GM21825 (cell line): ENCODE measurements at regions not wholly inside any gene's neighbourhood (a gene's known extent, or its start where the extent isn't known, plus 50 kb on each side); places are given as distances from the start of the nearest gene placed in this dataset.
"Not testable (repeated sequence)": the region's sequence is repeated elsewhere in the genome, so short reads cannot be mapped to it uniquely, and the experiment has no call there.

ENCODE experiments used
- ATAC-seq: cut with Tn5 transposase; IDR thresholded peaks from one replicate; pipeline ENCODE4 v1.9.1; 2021; ENCODE audit warnings: mild to moderate bottlenecking, moderate library complexity; ENCODE audit not compliant: unreplicated experiment

DNA sequence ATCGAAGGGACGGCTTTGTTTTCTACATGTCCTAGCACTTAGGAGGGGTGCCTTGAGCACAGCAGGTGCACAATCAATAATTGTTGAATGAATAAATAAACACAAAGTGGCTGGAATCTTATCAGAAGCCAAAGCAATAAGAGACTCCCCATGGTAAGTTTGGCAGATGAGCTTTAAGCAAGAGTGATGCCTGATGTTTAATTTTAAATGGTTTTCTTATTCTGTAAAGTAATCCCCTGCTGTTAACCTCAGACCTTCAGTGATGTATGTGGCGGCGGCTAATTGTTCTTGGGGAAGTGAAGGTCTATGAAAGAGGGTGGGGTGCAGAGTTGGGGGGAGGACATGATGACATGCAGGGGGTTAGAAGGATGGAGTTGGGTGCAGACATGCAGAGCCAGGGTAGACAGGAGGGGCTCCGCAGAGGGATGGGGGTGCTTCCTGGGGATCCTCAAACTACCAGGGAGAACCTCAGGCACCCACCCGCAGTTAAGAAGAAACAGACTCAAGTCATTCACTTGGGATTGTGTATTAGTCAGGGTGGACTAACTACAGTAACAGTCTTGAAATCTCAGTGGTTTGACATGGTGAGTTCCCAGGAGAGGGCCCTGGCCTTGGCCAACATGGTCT is 65.7 kb upstream of the SHB start:
- ATAC-seq, result no peak

DNA sequence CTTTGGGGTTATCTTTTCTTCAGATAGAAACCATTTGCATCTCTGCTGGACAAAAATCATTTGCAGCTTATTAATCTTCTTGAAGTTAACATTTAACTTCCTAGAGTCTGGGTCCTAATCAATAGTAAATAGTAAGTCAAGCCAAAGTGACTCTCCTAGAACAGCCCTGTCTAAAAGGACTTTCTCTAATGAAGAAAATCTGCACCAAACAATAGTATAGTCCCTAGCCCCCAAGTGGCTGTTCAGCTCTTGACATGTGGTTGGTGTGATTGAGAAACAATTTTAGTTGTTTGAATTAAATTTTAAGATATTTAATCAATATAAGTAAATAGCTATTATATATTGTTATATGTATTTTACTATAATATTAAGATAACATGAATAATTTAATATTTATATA is 64.6 kb upstream of the SHB start:
- ATAC-seq, result no peak

DNA sequence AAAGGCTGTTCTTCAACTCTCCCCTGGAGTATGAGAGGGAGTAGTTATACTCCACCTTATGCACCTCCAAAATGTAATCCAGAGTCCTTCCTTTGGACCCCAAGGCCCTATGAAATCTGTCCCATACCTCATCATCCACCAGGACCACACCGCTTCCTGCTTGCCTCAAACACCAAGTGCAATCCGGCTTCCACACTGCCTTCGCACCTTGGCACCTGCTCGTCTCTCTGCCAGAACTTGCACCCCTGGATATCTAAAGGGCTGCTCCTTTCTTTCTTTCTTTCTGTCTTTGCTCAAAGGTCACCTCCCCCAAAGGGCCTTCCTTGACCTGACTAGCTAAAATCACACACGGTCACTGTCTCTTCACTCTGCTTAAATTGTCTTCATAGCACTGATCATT is 63.9 kb upstream of the SHB start:
- no peak for ATAC-seq

DNA sequence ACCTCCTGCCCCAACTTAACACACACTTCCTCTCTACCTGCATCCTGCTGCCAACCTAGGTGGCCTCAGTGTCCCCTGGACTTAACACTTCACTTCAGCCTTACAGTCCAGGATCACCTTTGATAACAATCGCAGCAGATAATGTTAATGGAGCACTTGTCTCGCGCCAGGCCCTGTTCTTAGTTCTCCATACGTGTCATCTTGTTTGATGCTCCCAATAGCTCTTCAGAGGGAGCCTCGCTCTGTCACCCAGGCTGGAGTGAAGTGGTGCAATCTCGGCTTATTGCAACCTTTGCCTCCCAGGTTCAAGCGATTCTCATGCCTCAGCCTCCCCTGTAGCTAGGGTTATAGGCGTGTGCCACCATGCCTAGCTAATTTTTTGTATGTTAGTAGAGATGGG is 62.7 kb upstream of the SHB start:
- ATAC-seq, result no peak

GRCh38 chr9:38130724-38131123 is 61.7 kb upstream of the SHB start:
- no peak for ATAC-seq

DNA sequence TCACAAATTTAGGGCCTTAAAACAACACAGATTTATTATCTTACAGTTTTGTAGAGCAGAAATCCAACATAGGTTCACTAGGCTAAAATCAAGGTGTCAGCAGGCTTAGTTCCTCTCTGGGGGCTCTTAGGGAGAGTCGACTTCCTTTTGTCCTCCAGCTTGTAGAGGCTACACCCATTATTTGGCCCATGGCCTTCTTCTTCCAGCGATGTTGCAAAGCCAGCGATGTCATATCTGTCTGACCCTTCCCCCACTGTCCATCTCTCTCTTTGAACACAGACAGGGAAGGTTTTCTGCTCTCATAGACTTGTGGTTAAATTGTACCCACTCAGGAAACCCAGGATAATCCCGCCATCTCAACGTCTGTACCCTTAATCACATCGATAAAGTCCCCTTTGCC is 60.3 kb upstream of the SHB start:
- ATAC-seq, result no peak

GRCh38 chr9:38128752-38129270 is 59.8 kb upstream of the SHB start:
- no peak for ATAC-seq

GRCh38 chr9:38127271-38127839 is 58.3 kb upstream of the SHB start:
- ATAC-seq, result no peak

DNA sequence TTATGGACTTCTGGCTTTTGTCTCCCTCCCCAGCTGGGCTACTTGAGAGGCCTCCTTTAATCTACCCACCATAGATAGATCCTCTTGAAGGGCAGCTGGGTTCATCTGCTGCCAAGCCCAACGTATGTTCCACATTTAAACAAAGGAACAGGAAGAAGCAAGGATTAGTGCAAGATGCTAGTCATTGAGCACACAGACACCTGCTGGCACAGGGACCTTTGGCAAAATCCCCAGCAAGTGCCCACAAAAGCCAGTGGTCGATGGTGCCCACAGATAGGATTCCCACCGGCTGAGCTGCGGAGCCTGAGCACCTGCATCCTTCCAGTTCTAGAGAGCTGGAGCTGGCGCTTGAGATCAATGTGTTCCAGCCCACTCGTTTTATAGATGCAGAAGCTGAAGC is 57.7 kb upstream of the SHB start:
- no peak for ATAC-seq

DNA sequence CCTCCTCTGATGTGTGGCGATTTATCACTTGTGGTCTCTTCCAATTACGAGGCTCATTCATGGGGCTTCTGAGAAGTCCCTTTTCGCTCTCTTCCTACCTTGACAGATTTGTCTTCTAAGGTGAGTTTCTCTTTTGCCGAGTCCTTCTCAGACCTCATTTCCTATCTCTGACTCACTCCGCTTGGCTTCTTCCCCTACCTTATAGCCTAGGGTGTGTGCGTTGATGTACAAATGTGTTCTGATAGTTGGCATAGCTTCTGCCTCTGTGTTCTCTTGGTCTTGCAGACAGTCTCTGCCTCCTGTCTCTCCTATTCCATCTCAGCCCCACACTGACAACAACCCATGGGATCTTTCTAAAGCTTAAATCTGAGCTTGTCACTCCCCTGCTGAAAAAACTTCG is 56.9 kb upstream of the SHB start:
- no peak for ATAC-seq

- not testable (repeated sequence) for ATAC-seq
Measured at GRCh38 chr9:38123359-38123758, 54.3 kb upstream of the SHB start.

DNA sequence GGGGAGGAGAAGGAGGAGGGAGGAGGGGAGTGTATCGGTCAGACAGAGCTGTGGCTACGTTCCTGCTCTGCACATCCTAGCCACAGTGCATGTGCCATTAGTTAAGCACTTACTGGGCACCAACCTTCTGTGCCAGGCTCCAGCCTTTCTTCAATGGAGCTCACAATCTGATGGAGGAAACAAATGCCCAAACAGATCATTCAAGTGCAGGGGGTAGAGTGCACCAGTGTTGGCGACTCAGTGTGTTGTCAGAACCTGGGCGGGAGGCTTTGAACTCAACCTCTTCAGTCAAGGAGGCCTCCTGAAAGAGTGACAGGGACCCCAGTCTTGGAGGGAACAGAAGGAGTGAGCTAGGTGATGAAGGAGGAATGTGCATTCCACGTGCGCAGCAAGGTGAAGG is 51.9 kb upstream of the SHB start:
- no peak for ATAC-seq

DNA sequence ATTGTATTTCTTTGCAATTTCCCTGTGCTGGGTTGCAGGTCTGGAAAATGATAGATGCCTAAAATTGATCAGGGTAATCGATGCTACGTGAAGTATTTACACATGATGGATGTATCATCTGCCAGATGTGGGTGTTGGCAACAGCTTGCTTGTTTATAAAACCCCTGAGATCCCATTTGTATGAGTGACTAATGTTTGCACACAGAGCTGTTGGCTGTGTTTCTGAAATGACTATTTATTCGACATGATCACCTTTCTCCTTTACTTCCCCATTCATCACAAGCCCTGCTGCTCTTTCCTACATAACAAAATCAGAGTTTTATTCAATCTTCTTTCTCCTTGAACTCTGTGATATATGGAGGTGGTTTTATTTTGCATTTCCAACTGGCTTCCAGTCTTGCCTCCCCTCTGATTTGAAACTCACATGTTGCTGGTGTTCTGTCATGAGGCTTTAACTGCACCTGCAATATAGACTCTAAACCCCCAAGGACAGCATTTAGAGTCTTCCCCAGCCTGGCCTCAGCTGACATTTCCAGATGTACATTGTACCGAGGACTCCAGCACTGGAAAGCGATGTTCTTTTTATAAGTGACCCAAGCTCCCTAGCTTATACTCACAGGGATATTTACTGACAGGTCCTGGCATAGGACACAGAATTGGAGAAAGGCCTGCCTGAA is 50.7 kb upstream of the SHB start:
- no peak for ATAC-seq

GRCh38 chr9:38118862-38119438 is 49.9 kb upstream of the SHB start:
- ATAC-seq, result no peak
